ENCODE measurements at regions not wholly inside any gene's neighbourhood (a gene's known extent, or its start where the extent isn't known, plus 50 kb on each side); places are given as distances from the start of the nearest gene placed in this dataset.

- intact Hi-C loops (cut with DNase I; ENCODE audit: low total_unique reads): no loop called here
- Histone ChIP-seq H3K27ac (no peak overlapping the region), H3K36me3 (no peaks in the 10 kb centered on the region), H3K27me3 (no peaks in the 10 kb centered on the region), H3K4me3 (no peak overlapping the region), H3K9me3 (no peaks in the 10 kb centered on the region), H3K4me1 (no peaks in the 10 kb centered on the region)
- TF ChIP-seq CTCF (IDR thresholded peaks at IDR 0.05): no peak
- no peak for TF ChIP-seq POLR2A (IDR thresholded peaks at IDR 0.05)
- no peak for DNase-seq
Observed at GRCh38 chr15:59843609-59844008, 154.5 kb upstream of the BNIP2 start.

GRCh38 chr15:59841036-59841435 is 151.9 kb upstream of the BNIP2 start:
- TF ChIP-seq POLR2A (IDR thresholded peaks at IDR 0.05) (no peak), CTCF (IDR thresholded peaks at IDR 0.05) (no peak)
- intact Hi-C loops (cut with DNase I; ENCODE audit: low total_unique reads): no loop called here
- Histone ChIP-seq H3K27me3 (no peaks in the 10 kb centered on the region), H3K4me1 (no peaks in the 10 kb centered on the region), H3K36me3 (no peaks in the 10 kb centered on the region), H3K27ac (no peak overlapping the region), H3K4me3 (no peak overlapping the region), H3K9me3 (no peaks in the 10 kb centered on the region)
- DNase-seq: no peak

GRCh38 chr15:59839906-59840305 is 150.8 kb upstream of the BNIP2 start:
- intact Hi-C loops (cut with DNase I; ENCODE audit: low total_unique reads): no loop called here
- Histone ChIP-seq H3K27me3 (no peaks in the 10 kb centered on the region), H3K4me1 (no peaks in the 10 kb centered on the region), H3K4me3 (no peak overlapping the region), H3K9me3 (no peaks in the 10 kb centered on the region), H3K36me3 (no peaks in the 10 kb centered on the region), H3K27ac (no peak overlapping the region)
- DNase-seq: no peak
- TF ChIP-seq POLR2A (IDR thresholded peaks at IDR 0.05): no peak
- no peak for TF ChIP-seq CTCF (IDR thresholded peaks at IDR 0.05)

GRCh38 chr15:59838900-59839299 is 149.8 kb upstream of the BNIP2 start:
- no peaks in the 10 kb centered on the region for H3K36me3 ChIP-seq
- intact Hi-C loops (cut with DNase I; ENCODE audit: low total_unique reads): no loop called here
- H3K27me3 ChIP-seq: no peaks in the 10 kb centered on the region
- H3K4me3 ChIP-seq: no peak overlapping the region
- DNase-seq: no peak
- no peaks in the 10 kb centered on the region for H3K4me1 ChIP-seq
- TF ChIP-seq CTCF (IDR thresholded peaks at IDR 0.05) (no peak), POLR2A (IDR thresholded peaks at IDR 0.05) (no peak)
- no peaks in the 10 kb centered on the region for H3K9me3 ChIP-seq
- no peak overlapping the region for H3K27ac ChIP-seq

GRCh38 chr15:59835776-59836175 is 146.7 kb upstream of the BNIP2 start:
- TF ChIP-seq CTCF (IDR thresholded peaks at IDR 0.05) (no peak), POLR2A (IDR thresholded peaks at IDR 0.05) (no peak)
- no peak overlapping the region for H3K4me3 ChIP-seq

More at GRCh38 chr15:59835776-59836175, 146.7 kb upstream of the BNIP2 start:
- Histone ChIP-seq H3K27ac (no peak overlapping the region), H3K27me3 (no peaks in the 10 kb centered on the region), H3K9me3 (no peaks in the 10 kb centered on the region), H3K36me3 (no peaks in the 10 kb centered on the region), H3K4me1 (no peaks in the 10 kb centered on the region)
- intact Hi-C loops (cut with DNase I; ENCODE audit: low total_unique reads): no loop called here
- DNase-seq: no peak

Measured in uterus (tissue), 3 donors.